Vagina (tissue), 2 donors: ENCODE measurements at regions not wholly inside any gene's neighbourhood (a gene's known extent, or its start where the extent isn't known, plus 50 kb on each side); places are given as distances from the start of the nearest gene placed in this dataset.

Experiments
- CTCF ChIP-seq, 3 experiments: fragments of 450-650 bp in 2 of 3; fragments of 200-600 bp in 1 of 3; sonication (generic) in 1 of 3; IDR thresholded peaks; one replicate each; pipeline ENCODE4 v1.5.1; 2017 to 2019; ENCODE audit warnings: antibody characterized with exemption in 3 of 3, mild to moderate bottlenecking in 2 of 3, moderate library complexity in 2 of 3
- POLR2A ChIP-seq, 2 donors: fragments of 450-650 bp; IDR thresholded peaks; one replicate each; pipeline ENCODE4 v1.6.1; 2017; ENCODE audit warnings: antibody characterized with exemption in 2 of 2, mild to moderate bottlenecking in 2 of 2, moderate library complexity in 2 of 2
- POLR2AphosphoS5 ChIP-seq, 2 donors: sonication (generic); formaldehyde crosslinking; IDR thresholded peaks; one replicate each; pipeline ENCODE4 v1.9.0; 2017; ENCODE audit warnings: antibody characterized with exemption in 2 of 2, mild to moderate bottlenecking in 2 of 2, low read depth in 1 of 2; ENCODE audit not compliant: insufficient read depth in 1 of 2

- TF ChIP-seq CTCF (IDR thresholded peaks at IDR 0.05) (no peak), POLR2AphosphoS5 (IDR thresholded peaks at IDR 0.05; ENCODE audit: insufficient read depth in 1 of 2, low read depth in 1 of 2) (no peak), POLR2A (IDR thresholded peaks at IDR 0.05) (no peak)
Measured at GRCh38 chr3:139286241-139286640, 57.6 kb upstream of the MRPS22 start.
